HG03175 (cell line): ENCODE measurements at regions not wholly inside any gene's neighbourhood (a gene's known extent, or its start where the extent isn't known, plus 50 kb on each side); places are given as distances from the start of the nearest gene placed in this dataset.
"Not testable (repeated sequence)": the region's sequence is repeated elsewhere in the genome, so short reads cannot be mapped to it uniquely, and the experiment has no call there.

Experiments used
- ATAC-seq: cut with Tn5 transposase; IDR thresholded peaks from one replicate; pipeline ENCODE4 v1.9.1; 2021; ENCODE audit warnings: mild to moderate bottlenecking, moderate library complexity; ENCODE audit not compliant: unreplicated experiment

- ATAC-seq = no peak
Measured at GRCh38 chr14:37650356-37651037, 55.1 kb downstream of the TTC6 start.

- ATAC-seq = no peak
Measured at GRCh38 chr14:37652042-37652441, 56.6 kb downstream of the TTC6 start.

GRCh38 chr14:37655418-37655817, 60.0 kb downstream of the TTC6 start:
- no peak for ATAC-seq

- no peak for ATAC-seq
Measured at GRCh38 chr14:37658156-37658555, 62.7 kb downstream of the TTC6 start.

GRCh38 chr14:37663498-37663897, 68.1 kb downstream of the TTC6 start:
- ATAC-seq = no peak

- ATAC-seq = no peak
Measured at GRCh38 chr14:37665479-37665878, 70.0 kb downstream of the TTC6 start.

- no peak for ATAC-seq
Measured at GRCh38 chr14:37665951-37666350, 70.5 kb downstream of the TTC6 start.

GRCh38 chr14:37668646-37669045, 73.2 kb downstream of the TTC6 start:
- no peak for ATAC-seq

- ATAC-seq = no peak
Measured at GRCh38 chr14:37669242-37669641, 73.8 kb downstream of the TTC6 start.

GRCh38 chr14:37673439-37673838, 78.0 kb downstream of the TTC6 start:
- ATAC-seq = no peak

- ATAC-seq = no peak
Measured at GRCh38 chr14:37678916-37679315, 83.5 kb downstream of the TTC6 start.

GRCh38 chr14:37681486-37681885, 86.1 kb downstream of the TTC6 start:
- ATAC-seq = no peak

GRCh38 chr14:37692680-37693079, 97.3 kb downstream of the TTC6 start:
- not testable (repeated sequence) for ATAC-seq

- ATAC-seq = not testable (repeated sequence)
Measured at GRCh38 chr14:37693420-37693819, 98.0 kb downstream of the TTC6 start.

GRCh38 chr14:37695866-37696265, 100.4 kb downstream of the TTC6 start:
- ATAC-seq = no peak

GRCh38 chr14:37697489-37698121, 102.2 kb downstream of the TTC6 start:
- no peak for ATAC-seq

GRCh38 chr14:37698840-37699777, 103.7 kb downstream of the TTC6 start:
- ATAC-seq = no peak

GRCh38 chr14:37707716-37708115, 112.3 kb downstream of the TTC6 start:
- no peak for ATAC-seq

- ATAC-seq = no peak
Measured at GRCh38 chr14:37708481-37708880, 113.1 kb downstream of the TTC6 start.

- no peak for ATAC-seq
Measured at GRCh38 chr14:37709419-37710195, 114.2 kb downstream of the TTC6 start.

GRCh38 chr14:37711356-37711830, 116.0 kb downstream of the TTC6 start:
- ATAC-seq = no peak
